ENCODE measurements at regions not wholly inside any gene's neighbourhood (a gene's known extent, or its start where the extent isn't known, plus 50 kb on each side); places are given as distances from the start of the nearest gene placed in this dataset.
"Not testable (repeated sequence)": the region's sequence is repeated elsewhere in the genome, so short reads cannot be mapped to it uniquely, and the experiment has no call there.

- DNase-seq, result no peak
These were observed 264.2 kb upstream of the AMIGO2 start for GRCh38 chr12:47343684-47344567.

DNA sequence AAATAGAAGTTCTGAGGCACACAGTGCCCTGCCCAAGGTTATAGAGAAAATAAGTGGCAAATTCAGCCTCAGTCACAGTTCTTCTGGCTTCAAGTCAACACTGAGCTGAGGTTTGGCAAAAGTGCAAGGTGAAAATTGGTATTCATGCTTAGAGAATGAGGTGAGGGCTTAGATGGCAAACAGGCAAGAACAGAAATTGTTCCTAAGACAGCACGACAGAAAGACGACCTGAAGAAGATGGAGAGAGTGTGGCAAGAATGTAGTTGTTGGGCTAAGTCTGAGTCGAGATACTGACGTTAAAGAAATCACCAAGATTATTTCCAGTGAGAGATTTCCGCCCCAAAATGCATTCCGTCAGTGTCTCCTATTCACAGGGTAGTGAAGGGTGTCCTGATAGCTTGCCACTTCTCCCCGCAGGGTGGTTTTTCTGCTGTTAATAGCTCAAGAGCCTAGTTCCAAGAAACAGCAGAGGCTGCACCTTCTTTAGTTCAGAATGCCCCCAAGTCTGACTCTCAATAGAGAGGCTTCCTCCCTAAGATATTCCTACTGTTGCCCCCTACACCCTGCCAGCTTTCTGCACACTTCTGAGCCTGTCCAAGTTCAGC is 260.8 kb upstream of the AMIGO2 start:
- no peak for DNase-seq

- DNase-seq, result no peak
These were observed 257.8 kb upstream of the AMIGO2 start for GRCh38 chr12:47337581-47337980.

- not testable (repeated sequence) for DNase-seq
These were observed 253.6 kb upstream of the AMIGO2 start for GRCh38 chr12:47333271-47333858.

DNA sequence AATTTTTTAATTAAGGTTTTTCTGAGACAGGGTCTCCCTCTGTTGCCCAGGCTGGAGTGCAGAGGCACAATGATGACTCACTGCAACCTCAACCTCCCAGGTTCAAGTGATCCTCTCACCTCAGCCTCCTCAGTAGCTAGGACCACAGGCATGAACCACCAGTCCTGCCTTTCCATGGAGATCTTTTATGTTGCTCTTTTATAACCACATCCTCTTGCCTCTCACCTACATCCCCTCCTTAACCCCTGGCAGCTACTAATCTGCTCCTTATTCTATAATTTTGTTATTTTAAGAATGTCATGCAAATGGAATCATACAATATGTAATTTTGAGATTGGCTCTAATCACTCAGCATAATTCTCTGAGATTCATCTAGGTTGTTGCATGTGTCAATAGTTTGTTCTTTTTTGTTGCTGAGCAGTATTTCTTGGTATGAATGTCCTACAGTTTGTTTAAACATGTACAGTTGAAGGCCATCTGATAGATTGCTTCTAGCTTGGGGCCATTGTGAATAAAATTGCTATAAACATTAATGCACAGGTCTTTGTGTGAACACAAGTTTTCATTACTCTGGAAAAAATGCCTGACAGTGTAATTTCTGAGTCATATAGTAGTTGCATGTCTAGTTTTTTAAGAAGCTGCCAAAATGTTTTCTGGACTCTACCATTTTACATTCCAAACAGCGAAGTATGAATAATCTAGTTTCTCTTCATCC is 249.2 kb upstream of the AMIGO2 start:
- DNase-seq, result no peak

DNA sequence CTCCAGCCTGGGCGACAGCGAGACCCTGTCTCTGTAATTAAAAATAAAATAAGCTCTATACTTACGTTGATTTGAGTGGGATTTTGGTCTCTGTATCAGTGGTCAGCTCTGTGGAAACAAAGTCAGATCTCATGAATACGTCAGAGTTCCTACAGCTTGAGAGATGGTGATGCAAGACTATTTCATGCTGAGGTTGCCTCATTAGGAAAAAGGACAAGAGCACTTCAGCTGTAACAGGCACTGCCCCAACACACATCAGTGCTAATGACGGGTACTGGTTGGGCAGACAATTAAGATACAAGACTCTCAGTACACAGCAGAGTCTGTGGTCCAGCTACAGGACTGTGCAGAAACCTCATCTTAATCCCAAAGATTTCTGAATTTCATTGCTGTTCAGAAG is 246.4 kb upstream of the AMIGO2 start:
- no peak for DNase-seq

- no peak for DNase-seq
These were observed 244.0 kb upstream of the AMIGO2 start for GRCh38 chr12:47323802-47324201.

- no peak for DNase-seq
These were observed 241.7 kb upstream of the AMIGO2 start for GRCh38 chr12:47321436-47321835.

DNA sequence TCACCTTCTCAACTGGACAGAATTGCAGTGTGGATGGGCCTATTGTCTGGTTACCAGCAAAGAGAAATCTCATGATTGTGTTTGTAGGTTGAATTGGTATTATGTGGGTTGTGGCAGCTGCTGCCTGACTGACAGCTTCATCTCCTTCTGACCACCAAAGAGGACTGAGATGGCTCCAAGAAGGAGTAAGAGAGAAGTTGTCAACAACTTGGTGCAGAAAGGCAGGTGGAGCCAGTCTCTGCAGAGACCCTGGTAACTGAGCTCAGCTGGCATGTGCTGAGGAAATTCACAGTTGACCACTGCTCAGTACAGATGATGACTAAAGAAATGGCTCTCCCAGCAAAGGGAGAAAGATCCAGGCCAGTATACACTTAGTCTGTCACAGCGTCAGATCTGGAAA is 240.0 kb upstream of the AMIGO2 start:
- no peak for DNase-seq

- no peak for DNase-seq
These were observed 239.2 kb upstream of the AMIGO2 start for GRCh38 chr12:47318963-47319362.

DNA sequence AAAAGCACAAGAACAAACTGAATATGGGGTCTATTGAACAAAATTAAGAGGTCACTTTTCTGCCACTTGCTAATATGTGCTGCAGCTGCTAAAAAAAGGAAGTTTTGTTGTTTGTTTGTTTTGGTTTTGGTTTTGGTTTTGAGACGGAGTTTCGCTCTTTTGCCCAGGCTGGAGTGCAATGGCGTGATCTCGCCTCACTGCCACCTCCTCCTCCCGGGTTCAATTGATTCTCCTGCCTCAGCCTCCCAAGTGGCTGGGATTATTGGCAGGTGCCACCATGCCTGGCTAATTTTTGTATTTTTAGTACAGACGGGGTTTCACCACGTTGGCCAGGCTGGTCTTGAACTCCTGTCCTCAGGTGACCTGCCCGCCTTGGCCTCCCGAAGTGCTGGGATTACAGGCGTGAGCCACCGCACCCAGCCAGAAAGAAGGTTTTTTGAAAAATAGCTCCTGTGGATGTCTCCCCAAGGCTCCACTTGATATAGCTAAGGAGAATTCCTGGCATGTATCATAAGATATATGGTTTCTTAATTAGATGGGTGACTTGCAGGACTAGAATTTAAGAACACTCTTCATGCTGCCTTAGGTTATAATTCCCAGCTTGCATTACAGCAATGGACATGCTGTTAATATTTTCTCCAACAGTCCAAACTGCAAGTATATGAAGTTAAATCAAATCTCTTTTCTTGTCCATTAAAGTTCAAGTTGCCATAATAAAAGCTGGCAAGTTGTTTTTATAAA is 237.6 kb upstream of the AMIGO2 start:
- DNase-seq, result no peak

- DNase-seq, result no peak
These were observed 236.9 kb upstream of the AMIGO2 start for GRCh38 chr12:47316609-47317049.

DNA sequence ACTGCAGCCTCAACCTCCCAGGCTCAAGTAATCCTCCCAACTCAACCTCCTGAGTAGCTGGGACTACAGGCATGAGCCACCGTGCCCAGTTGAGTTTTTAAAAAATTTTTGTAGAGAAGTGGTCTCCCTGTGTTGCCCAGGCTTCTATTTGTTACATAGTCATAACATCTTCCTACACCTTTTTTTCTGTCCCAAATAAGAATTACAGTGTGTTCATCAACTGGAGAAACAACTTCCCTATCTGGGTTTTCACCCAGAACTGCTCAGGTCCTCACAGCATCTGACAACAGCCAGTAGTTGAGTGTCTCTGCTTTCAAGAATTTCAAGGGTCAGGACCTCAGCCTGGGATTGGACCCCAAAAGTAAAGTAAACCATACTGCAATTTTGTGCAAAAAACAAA is 235.2 kb upstream of the AMIGO2 start:
- DNase-seq, result no peak

DNA sequence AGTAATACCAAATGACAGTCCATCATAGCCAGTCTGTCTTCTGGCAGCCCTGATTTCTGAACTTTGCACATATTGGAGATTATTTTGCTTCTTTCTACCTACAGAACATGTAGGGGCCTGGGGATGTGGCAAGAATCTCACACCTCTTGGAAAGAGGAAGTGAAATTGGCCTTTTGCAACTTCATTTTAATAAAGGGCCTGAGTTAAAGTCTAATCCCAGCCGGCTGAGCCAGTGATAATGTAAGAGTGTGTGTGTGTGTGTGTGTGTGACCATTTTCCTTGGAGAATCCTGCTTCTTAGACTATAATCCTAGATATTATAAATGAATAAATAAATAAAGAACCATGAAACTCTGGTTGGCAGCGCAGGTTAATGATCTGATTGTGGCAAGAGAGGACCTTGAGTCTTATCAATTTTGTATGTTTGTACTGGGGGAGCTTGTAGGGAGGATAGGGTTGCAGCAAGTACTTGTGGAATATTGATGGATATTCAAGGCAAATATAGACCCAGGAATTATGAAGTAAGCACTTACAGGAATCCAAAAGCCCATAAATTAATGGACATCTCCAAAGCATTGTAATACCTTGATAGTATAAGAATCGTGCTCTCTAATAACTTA is 233.2 kb upstream of the AMIGO2 start:
- DNase-seq, result no peak

DNA sequence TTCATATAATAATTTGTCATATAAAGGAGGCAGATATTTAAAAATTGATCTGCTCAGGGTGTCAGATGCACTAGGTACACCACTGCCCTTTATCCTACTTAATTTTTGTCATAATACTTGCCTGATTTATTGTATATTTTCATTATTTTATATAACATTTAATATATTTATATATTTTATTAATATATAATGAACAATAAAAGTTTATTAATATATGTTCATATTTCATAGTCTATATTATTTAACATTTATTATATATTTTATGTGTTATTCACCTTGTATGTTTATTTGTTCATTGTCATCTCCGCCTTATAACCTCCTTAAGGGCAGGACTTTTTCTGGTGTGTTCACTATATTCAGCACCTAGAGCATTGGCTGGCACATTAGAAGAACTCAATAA is 232.4 kb upstream of the AMIGO2 start:
- DNase-seq, result no peak

- no peak for DNase-seq
These were observed 231.8 kb upstream of the AMIGO2 start for GRCh38 chr12:47311568-47311967.

DNA sequence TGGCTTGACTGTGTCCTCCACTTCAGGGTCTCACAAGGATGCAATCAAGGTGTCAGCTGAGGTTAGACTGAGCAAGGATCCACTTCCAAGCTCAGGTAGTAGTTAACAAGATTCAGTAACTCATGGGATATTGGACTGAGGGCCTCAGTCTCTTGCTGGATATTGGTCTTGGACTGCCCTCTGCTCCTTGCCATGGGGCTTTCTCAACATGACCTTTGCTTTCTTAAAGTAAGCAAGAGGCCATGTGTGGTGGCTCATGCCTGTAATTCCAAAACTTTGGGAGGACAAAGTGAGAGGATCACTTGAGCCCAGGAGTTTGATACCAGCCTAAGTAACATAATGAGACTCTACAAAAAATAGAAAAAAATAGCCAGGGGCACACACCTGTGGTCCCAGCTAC is 231.3 kb upstream of the AMIGO2 start:
- no peak for DNase-seq

DNA sequence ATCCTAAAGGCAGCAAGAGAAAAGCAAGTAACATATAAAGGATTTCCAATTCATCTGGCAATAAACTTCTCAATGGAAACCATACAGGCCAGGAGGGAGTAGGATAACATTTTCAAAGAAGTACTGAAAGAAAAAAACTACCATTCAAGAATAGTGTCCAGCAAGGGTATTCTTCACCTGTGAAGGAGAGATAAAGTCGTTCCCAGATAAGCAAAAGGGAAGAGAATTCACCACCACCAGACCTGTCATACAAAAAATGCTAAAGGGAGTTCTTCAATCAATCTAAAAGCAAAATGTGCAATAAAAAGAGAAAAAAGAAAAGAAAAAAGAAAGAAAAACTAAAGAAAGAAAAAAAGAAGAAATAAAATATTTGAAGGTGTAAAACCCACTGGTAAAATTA is 228.9 kb upstream of the AMIGO2 start:
- DNase-seq, result no peak

DNA sequence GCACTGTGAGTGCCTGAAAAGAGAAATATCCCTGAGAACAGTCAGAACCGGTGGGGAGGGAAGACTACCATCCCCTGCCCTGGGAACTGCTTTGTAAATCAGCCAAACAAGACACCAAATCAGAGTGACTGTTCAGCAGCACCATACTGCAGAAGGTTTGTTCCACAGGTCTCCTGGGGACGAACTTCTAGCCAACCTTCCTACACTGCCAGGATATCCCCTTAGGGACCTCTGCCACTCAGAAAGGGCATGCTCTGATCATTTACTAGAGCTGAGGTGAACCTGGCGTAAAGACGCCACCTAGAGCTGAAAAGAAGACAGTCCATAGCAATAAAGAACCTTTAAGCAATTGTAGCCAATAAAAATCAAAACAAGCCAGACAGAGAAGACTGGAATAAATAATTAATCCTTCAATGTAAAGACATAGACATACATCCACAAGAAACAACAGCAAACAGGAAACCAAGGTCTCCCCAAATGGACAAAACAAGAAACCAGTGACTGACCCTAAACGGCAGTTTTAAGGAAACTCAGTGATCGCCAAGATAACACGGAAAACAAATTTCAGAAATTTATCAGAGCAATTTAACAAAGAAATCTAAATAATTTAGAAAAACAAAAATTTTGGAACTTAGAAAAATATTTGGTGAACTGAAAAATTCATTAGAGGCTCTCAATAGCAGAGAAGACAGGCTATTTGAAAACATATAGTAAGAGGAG is 228.1 kb upstream of the AMIGO2 start:
- no peak for DNase-seq

- DNase-seq, result not testable (repeated sequence)
These were observed 227.3 kb upstream of the AMIGO2 start for GRCh38 chr12:47306773-47307679.

Data from activated gamma-delta T cell (primary cell).